HG02885 (cell line): ENCODE measurements at regions not wholly inside any gene's neighbourhood (a gene's known extent, or its start where the extent isn't known, plus 50 kb on each side); places are given as distances from the start of the nearest gene placed in this dataset.
"Not testable (repeated sequence)": the region's sequence is repeated elsewhere in the genome, so short reads cannot be mapped to it uniquely, and the experiment has no call there.

Experiments
- ATAC-seq: cut with Tn5 transposase; IDR thresholded peaks from one replicate; pipeline ENCODE4 v1.9.1; 2021; ENCODE audit warnings: mild to moderate bottlenecking; ENCODE audit not compliant: unreplicated experiment, poor library complexity

DNA sequence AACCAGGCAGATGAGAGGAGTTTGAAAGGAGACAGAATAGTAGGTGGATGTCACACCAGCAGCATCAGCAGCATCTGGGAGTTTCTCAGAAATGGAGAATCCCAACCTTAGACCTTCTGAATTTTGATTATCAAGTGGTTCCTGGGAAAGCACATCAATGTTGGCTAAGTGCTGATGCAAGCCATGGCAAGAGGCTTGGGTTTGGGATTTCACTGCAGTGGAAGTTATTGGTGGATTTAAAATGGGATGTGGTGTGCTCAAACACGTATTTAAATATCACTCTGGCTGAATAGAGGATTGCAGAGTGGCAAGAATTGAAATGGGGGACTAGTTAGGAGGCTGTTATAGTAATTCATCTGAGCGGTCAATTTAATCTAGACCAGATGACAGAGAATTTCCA is 387.8 kb upstream of the WWC1 start:
- ATAC-seq, result no peak

DNA sequence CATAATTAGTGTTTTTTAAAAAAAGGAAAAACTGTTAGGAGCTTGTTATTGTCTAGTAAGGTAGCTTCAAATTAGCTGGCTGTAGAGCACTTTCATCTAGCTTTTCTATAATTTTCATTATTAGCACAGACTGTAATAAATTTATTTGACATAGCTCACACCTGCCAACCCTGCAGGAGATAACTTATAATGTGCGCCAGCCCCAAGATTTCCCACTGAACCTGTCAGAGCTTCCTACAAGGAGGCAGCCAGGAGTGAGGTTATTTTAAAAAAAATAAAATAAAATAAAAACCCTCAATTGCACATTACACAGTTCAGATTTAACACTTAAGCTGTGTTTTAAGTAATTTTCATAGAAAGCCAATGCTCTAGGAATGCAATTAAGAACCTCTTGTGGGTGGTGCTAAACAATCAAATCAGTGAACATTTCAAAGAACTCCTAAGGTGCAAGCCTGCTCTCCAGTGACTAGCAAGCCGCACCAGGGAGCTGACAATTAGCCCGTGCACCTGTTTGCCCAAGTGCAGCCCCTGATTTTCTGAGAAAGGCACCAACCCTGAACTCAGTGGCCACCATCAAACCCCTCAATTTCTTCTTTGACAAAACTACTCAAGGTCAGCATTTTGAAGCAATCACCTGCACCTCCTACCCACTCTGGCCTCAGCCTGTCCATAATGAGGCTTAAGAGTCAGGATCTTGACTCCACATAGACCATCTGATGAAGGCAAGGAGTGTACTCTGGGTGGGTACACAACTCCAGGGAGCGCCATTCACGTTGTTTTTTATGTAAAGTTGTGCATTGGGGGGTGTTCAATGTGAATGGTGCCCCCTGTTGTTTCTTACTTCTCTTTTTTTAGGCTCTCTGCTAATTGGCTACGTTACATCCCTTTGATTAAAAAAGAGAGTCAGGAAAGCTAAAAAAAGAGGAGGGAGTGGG is 385.3 kb upstream of the WWC1 start:
- no peak for ATAC-seq

DNA sequence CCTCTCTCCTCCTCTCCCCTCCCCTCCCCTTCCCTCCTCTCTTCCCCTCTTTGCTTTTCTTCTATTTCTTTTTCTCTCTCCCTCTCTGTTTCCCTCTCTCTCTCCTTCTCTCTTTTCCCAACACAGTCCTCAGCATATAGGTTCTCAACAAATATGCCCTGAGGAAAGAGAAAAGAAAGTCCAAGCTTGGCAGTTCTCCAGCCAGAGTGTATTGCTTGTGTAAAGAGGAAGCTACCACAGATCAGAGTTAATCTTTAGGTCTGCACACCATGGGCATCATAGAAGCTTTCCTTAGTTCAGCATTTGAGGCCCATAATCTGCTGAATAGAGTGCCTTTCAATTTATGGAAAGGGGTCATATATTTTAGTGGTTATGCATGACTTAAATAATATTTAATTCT is 382.8 kb upstream of the WWC1 start:
- no peak for ATAC-seq

DNA sequence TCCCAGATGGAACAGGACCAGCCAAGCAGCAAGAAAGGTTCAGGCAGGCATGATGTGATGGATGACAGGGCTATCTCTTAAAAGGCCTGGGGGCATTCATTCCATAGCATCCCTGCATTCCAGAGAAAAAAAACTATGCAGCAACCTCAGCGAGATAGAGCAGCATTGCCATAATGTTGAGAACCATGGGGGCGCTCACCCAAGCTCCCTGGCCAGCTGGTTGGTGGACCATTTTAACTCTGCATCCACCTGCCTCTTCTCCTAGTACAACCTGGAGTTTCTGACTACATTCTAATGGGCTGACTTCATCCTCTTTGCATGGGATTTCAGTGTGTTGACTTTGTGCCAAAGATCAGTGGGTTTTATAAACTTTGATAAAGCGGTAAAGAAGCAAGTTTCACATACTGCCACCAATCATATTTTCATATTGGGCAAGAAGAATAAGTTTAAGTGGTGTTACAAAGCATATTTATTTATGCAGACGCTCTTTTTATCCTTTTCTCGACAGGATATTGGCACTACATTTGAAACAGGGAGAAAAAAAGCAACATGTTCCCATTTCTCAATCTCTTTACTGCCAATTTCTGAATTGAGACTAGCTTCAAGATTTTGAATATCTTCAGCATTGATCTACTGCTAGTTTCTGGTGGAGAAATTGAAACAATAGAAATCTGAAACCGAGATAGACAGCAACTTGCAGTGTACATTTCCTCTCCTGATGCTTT is 378.3 kb upstream of the WWC1 start:
- ATAC-seq, result no peak

DNA sequence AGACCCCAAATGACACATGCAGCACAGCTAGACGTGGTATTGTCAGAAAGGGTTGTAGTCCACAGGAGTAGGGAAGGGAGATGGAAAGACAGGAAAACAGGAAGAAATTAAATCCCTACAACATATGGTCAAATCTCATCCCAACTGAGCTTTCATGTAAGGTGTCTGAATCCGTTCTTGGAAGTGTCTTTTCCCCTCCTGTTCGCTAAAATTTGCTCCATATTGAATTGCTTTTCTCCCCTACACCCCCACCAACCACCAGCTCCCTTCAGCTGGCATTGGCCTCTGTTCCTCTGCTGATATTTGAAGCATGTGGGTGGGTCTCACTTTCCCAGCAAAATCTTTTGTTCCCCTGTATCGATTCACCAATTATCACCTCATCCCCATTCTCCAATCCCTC is 376.2 kb upstream of the WWC1 start:
- ATAC-seq, result no peak

DNA sequence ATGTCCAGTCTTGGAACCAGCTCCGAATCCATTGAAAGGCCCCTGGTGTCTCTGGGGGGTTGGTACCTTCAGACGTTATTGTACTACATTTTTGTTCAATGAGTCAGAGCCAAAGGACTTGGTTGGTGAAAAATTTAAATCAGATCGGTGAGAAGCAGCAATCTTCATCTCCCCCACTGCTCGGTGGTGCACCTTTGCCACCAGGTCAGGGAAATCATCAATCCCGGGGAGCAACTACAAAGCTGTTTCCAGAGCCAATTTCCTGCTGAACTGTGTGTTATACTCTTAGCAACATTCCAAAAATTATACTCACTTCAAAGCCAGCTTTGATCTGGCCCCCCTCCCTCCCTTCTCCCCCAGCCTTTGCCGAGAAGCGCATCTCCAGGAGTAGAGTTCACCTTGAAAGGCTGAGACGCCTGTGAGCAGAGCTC is 375.2 kb upstream of the WWC1 start:
- ATAC-seq, result no peak

DNA sequence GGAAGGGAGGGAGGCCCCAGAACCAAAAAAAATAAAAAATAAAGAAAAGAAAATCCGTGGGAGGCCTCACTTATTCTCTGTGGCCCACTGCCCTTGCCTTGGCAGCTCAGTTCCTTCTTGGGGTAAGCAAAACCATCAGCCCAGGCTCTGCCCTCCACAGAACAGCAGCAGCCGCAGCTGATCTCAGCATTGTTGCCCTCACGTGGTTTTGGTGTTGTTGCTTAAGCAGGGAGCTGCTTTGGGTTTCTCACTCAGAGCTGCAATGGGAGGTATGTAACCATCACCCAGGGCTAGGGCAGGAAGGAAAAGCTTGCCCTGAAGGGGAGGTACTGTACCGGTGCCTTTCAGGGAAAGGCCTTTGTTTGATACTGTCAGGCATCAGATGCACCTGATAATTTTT is 374.7 kb upstream of the WWC1 start:
- ATAC-seq, result no peak

DNA sequence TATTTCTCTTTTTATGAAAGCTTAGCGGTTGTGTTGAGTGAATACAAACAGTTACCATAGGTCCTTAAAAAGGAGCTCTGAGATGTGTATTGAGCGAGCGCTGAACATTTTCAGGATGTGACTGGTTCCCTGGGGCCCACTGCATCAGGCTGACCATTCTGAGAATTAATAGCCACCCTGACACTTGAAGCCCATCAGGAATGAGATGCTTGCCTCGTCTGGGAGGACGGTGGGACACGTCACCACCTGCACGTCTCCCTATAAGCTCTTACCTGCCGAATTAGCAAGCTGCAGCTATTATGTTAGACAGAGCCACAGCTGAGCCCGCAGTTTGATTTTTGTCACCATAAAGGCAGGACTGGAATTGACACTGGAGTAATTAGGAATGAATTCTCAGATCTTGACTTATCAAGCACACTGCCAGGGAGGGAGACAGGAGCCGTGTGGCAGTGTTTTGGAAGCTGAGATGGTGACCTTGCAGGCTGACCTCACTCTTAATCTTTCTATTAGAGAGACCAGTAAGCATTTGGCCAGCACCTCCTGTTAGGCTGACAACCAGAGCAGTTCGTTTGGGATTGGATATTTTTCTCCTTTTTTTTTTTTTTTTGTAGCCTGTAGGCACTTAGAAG is 373.1 kb upstream of the WWC1 start:
- ATAC-seq, result no peak

DNA sequence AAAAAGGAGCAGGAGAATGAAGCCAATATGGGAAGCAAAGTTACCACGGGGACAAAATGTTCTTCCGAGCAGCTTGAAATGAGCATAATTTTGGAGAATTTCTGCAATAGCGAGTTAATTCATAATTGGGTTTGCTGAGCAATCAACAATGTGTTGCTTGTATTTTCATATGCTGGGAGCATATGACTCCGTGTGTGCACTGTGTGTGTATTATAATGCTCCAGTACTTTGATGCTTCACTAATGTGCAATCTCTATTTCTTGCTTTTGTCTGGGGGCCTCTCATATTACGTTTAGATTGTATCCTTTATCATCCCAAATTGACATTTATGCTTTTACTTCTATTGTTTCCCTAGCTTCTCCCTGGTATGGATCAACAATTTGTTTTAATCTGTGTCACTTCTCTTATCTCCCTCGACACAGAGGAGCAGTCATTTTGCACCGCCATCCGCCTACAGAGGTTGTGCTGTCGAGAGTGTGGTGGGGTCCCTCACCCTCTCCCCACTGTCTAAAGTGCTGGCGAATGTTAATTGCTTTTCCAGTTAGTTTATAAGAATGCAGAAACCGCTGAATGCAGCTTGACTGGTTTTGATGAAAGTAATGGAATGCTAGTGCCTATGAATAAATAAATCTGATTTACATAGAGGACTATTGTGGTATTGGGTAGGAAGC is 372.5 kb upstream of the WWC1 start:
- ATAC-seq, result no peak

DNA sequence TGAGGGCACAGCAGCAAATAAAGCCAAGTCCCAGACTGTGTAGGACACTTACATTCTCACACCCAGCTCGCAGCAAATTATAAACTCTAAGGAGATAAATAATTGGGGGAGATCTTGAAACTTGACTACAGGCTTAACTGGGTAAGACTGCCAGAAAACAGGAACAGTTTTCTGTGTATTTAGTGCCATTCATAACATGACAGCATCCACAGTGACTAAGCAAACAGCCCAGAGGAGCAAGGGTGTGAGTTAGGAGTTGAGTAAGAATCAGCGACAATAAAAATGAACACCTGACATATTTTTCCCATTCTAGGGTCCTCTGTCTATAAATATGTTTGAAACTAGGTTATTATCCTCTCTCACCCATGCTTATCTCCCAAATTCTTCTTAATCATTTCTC is 370.9 kb upstream of the WWC1 start:
- no peak for ATAC-seq

DNA sequence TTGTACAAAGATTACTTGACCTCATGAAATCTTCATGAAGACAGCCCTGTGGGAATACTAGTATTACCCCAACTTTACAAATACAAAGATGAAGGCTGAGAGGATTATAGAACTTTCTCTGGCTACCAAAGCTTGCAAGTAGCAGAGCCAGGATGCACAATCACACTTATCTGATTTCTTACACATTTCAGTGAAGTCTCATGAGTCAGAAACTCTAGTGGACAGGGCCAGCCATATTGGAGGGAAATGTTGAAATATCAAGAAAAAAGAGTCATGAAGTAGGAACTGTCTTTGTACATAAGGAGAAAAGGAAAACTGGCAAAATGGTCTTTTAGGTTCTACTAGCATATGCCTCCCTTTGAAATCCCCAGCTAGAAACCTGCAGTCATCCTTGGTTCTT is 369.6 kb upstream of the WWC1 start:
- no peak for ATAC-seq

DNA sequence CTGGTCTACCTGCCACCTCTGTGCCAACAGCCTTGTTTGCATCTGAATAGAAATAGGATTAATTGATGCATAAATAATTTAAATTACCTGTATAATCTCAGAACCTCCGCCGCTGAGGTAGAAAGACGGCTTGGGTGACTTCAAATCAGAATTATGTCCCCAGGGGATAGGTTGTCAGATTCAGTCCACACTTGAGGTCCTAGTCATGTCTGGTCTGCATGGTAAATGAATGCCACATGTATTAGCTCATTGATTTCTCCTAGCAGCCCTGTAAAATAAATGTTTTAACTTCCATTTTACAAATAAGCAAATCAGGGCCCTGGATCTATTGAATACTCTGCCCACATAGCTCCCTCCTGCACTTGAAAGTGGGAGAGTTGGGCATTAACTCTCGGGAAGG is 368.0 kb upstream of the WWC1 start:
- no peak for ATAC-seq

DNA sequence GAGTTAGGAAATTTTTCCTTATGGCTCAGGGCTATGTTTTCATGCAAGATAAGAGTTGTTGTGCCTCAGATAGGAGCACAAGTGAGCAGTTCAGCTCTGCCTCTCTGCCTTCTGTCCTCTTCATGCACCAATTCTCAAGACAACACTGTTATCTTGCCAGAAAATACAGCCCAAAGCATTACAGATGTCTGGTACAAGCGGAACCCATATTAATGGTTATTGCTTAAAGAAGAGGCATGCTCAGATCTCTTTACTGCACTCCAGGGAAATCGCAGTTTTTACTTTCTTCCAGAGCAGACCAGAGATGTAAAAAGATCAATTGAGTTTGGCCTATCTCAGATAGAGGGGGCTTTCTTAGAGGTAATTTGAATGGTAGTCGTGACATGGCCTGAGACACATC is 361.6 kb upstream of the WWC1 start:
- ATAC-seq, result no peak

DNA sequence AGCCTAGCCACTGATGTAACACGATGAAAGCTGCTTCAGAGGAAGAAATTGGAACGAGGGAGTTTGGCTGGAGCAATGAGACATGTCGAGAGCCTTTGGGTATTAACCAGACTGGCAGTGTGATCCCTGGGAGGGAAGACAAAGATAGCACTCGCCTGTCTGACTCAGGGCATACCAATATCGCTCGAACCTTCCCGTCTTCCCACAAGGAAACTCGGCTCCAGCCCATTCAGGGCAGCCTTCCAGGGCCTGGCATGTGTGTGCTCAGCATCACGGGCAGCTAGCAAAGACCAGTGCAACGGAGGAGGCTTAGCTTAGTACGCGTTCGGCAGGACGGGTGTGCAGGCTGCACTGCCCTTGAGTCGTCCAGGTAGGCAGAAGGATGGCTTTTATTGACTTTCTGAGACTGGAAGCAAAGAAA is 356.9 kb upstream of the WWC1 start:
- no peak for ATAC-seq

DNA sequence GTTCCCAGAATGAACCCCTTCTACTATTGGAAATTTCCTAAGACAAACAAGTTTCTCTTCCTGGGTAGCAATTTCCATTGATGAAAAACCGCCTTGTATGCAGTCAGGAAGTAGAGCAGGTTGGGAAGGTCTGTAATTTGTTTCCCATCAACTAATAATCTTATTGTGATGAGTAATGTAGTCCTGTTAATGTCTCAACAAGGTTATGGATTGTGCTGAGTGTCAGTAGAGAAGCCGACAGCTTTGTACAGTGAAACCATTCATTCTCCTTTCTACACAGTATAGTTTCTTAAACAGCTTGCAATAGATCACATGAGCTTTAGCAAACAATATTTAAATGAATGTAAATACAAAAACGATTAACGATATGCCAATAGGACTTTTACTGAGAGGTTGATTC is 355.4 kb upstream of the WWC1 start:
- ATAC-seq, result no peak

DNA sequence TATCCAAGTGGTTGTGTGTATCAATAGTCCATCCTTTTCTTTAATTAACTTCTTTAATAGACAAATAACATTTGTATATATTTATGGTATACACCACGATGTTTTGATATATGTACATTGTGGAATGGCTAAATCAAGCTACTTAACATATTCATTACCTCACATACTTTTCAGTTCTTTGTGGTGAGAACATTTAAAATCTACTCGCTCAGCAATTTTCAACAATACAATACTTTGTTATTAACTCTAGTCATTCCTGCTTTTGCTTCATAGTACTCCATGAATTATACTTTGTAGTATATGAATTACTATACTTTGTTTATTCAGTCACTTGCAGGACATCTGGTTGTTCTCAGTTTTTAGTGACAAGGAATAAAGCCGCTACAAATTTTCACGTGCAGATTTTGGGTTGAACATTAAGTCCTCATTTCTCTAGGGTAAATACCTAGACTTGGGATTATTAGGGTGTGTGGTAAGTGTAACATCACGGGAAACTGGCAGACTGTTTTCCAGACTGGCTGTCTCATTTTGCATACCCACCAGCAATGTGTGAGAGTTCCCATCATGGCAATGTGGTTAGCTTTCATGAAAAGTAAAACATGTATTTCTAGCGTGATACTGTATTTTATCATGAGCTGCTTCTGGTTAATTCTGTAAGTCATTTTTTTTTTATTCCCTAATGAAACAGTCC is 354.4 kb upstream of the WWC1 start:
- ATAC-seq, result no peak

DNA sequence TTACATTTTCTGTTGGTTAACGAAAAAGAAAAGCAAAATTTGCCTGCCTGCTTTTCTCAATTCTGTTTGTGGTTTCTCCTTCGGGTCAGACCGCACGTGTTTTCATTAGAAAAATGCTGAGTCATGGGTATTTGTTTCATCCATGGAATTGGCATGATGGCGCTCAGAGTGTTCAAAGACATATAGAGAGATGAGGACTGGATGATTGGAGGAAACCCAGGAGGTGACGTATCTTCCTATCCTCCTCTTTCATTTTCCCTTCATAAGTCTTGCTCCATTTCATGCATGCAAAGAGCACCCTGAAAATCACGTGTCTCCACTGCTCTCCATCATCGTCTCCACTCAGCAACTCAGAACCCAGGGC is 353.8 kb upstream of the WWC1 start:
- ATAC-seq, result no peak

DNA sequence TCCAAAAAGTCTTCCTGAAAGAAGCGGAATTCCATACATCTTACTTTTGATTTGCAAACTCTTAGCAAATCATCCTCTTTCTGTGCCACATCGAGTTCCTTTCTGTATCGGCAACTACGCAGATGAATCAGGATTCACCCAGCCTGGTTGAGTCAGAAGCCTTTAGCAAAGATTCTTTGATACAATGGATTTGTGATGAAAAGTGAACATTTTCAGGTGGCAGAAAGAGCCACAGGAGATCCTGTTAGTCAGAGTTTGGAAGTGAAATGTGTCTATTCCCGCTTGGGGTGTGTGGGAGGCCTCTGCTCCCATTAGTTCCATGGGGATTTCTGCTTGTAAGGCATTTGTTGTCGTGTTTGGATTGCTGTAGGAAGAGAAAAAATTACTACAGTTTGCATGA is 351.8 kb upstream of the WWC1 start:
- ATAC-seq, result no peak

DNA sequence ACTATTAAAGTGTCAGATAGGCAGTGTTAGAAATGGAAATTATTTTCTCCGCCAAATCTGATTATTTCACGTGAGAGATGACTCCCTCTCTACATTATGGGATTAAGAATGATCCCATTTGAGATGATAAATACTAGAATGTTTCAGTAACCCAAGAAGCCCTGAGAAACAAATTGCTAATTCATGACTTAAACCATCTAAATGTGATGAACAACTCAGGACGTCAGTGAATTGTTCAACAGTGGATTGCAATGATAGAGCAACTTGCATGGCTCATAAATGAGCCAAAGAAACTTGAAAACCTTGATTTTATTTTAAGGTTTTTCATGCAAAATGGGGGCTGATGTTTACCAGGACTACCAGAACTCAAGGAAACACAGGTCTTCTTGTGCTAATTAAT is 350.5 kb upstream of the WWC1 start:
- ATAC-seq, result no peak

DNA sequence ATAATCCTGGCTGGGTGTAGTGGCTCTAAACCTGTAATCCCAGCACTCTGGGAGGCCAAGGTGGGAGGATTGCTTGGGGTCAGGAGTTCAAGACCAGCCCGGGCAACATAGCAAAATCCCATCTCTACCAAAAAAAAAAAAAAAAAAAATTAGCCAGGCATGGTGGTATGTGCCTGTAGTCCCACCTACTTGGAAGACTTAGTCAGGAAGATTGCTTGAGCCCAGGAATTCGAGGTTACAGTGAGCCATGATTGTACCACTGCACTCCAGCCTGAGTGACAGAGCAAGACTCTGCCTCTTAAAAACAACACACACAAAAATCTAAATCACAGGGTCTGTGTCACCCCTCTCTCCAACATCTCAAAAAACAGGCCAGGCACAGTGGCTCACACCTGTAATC is 349.9 kb upstream of the WWC1 start:
- ATAC-seq, result not testable (repeated sequence)
